ENCODE measurements at regions not wholly inside any gene's neighbourhood (a gene's known extent, or its start where the extent isn't known, plus 50 kb on each side); places are given as distances from the start of the nearest gene placed in this dataset.

GRCh38 chr2:70360661-70361270, 58.9 kb upstream of the FAM136A start:
- H4K20me1 ChIP-seq (ENCODE audit: insufficient read depth, low read length) = no peaks in the 10 kb centered on the region
- H3K36me3 ChIP-seq (ENCODE audit: insufficient read depth, low read length) = no peaks in the 10 kb centered on the region
- H2AFZ ChIP-seq (ENCODE audit: low read depth, low read length) = no peak overlapping the region
- H3K27ac ChIP-seq (ENCODE audit: low read depth, low read length) = no peak overlapping the region
- no peak overlapping the region for H3K4me3 ChIP-seq (ENCODE audit: insufficient read depth, low read depth, low read length)
- FAIRE-seq (no peak), DNase-seq (ENCODE audit: low read depth) (no peak)
- no peaks in the 10 kb centered on the region for H3K79me2 ChIP-seq (ENCODE audit: insufficient read depth, low read length)
- no peaks in the 10 kb centered on the region for H3K9me3 ChIP-seq (ENCODE audit: insufficient read depth, low read depth, low read length)
- Mint-ChIP-seq H3K9me3 (ENCODE audit: unreplicated experiment) (no peaks in the 10 kb centered on the region), H3K36me3 (ENCODE audit: low read depth, unreplicated experiment) (no peaks in the 10 kb centered on the region), H3K4me3 (ENCODE audit: unreplicated experiment) (no peak overlapping the region), H3K4me1 (ENCODE audit: low read depth, unreplicated experiment) (peaks cover 10% of the 10 kb centered on the region), H3K27me3 (ENCODE audit: low read depth, unreplicated experiment) (peaks cover 9% of the 10 kb centered on the region), H3K27ac (ENCODE audit: unreplicated experiment) (no peak overlapping the region)
- H3K4me2 ChIP-seq (ENCODE audit: low read length) = no peak overlapping the region
- peaks cover 6% of the 10 kb centered on the region for H3K4me1 ChIP-seq (ENCODE audit: insufficient read depth, low read length)
- H3K27me3 ChIP-seq (ENCODE audit: insufficient read depth, low read length) = no peaks in the 10 kb centered on the region
- TF ChIP-seq EZH2 (IDR thresholded peaks at IDR 0.05; ENCODE audit: insufficient read depth, low read length) = no peak
- TF ChIP-seq, protein P1, sequence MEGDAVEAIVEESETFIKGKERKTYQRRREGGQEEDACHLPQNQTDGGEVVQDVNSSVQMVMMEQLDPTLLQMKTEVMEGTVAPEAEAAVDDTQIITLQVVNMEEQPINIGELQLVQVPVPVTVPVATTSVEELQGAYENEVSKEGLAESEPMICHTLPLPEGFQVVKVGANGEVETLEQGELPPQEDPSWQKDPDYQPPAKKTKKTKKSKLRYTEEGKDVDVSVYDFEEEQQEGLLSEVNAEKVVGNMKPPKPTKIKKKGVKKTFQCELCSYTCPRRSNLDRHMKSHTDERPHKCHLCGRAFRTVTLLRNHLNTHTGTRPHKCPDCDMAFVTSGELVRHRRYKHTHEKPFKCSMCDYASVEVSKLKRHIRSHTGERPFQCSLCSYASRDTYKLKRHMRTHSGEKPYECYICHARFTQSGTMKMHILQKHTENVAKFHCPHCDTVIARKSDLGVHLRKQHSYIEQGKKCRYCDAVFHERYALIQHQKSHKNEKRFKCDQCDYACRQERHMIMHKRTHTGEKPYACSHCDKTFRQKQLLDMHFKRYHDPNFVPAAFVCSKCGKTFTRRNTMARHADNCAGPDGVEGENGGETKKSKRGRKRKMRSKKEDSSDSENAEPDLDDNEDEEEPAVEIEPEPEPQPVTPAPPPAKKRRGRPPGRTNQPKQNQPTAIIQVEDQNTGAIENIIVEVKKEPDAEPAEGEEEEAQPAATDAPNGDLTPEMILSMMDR (IDR thresholded peaks at IDR 0.05; ENCODE audit: insufficient read depth, low read depth, low read length) = no peak
- no peak overlapping the region for H3K9ac ChIP-seq (ENCODE audit: low read length)

DNA sequence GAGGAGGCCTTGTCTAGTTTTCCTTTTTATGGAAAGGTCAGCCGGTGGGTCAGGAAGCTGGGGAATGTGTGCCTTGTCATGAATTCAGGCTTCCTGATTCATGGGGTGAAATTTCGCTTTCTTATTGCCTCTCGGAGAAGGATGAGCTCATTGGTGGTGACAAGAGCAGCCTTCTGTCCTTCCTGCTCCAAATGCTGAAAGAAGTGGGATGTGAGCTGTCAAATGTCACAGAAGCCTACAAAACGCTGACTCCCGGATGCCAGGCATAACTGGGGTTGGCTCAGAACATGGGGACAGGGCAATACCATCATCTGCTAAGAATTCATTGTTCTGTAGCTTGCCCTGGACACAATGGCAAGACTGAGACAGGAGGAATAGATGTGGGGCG, 55.8 kb upstream of the FAM136A start:
- H3K4me2 ChIP-seq (ENCODE audit: low read length) = peak overlapping the region; percentile 17
- FAIRE-seq = peak; percentile 66
- no peaks in the 10 kb centered on the region for H3K79me2 ChIP-seq (ENCODE audit: insufficient read depth, low read length)
- H3K27ac ChIP-seq (ENCODE audit: low read depth, low read length) = no peak overlapping the region
- H3K4me1 ChIP-seq (ENCODE audit: insufficient read depth, low read length) = peaks cover 6% of the 10 kb centered on the region
- no peak for DNase-seq (ENCODE audit: low read depth)
- H3K9me3 ChIP-seq (ENCODE audit: insufficient read depth, low read depth, low read length) = no peaks in the 10 kb centered on the region
- no peaks in the 10 kb centered on the region for H3K36me3 ChIP-seq (ENCODE audit: insufficient read depth, low read length)
- Mint-ChIP-seq H3K4me1 (ENCODE audit: low read depth, unreplicated experiment) (peaks cover 22% of the 10 kb centered on the region), H3K36me3 (ENCODE audit: low read depth, unreplicated experiment) (no peaks in the 10 kb centered on the region), H3K4me3 (ENCODE audit: unreplicated experiment) (no peak overlapping the region), H3K9me3 (ENCODE audit: unreplicated experiment) (no peaks in the 10 kb centered on the region), H3K27ac (ENCODE audit: unreplicated experiment) (peak overlapping the region; percentile 82), H3K27me3 (ENCODE audit: low read depth, unreplicated experiment) (no peaks in the 10 kb centered on the region)
- TF ChIP-seq, protein P1 (IDR thresholded peaks at IDR 0.05; ENCODE audit: insufficient read depth, low read depth, low read length) = no peak
- no peak for TF ChIP-seq EZH2 (IDR thresholded peaks at IDR 0.05; ENCODE audit: insufficient read depth, low read length)
- no peaks in the 10 kb centered on the region for H4K20me1 ChIP-seq (ENCODE audit: insufficient read depth, low read length)
- H3K9ac ChIP-seq (ENCODE audit: low read length) = no peak overlapping the region
- H2AFZ ChIP-seq (ENCODE audit: low read depth, low read length) = peak overlapping the region; percentile 20
- H3K27me3 ChIP-seq (ENCODE audit: insufficient read depth, low read length) = no peaks in the 10 kb centered on the region
- H3K4me3 ChIP-seq (ENCODE audit: insufficient read depth, low read depth, low read length) = no peak overlapping the region

DNA sequence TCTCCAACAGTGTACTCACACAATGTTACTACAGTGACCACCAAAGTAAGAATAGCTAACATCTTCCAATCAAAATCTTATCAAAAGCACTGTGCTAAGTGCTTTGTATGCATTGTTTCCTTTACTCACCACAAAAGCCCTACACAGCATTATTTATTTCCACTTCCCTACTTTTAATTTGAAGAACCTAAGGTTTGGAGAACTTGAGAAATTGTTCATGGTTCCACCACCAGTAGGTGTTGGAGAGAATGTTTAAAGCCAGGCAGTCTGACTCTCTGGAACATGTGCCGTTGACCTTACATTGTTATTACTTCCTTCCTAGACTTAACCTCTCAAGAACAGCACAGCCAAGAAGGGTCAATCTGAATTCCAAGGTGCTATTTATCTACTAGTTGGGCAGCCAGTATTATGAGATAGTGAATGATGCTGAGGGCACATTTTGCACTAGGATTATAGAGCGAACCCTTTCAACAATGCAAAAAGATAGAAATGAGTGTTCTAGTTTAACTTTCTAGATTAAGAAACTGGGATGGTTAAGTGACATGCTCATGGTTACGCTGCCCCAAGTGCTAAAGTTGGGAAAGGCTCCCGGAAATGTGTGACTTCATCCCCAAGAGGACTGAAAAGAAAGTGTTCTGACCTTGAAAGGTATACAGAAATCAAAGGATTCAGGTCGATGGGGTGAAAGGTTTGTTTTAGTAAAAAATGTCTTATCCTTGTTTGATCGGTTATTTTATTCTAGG, 55.2 kb upstream of the FAM136A start:
- Mint-ChIP-seq H3K27ac (ENCODE audit: unreplicated experiment) (peak overlapping the region; percentile 82), H3K36me3 (ENCODE audit: low read depth, unreplicated experiment) (no peaks in the 10 kb centered on the region), H3K9me3 (ENCODE audit: unreplicated experiment) (no peaks in the 10 kb centered on the region), H3K27me3 (ENCODE audit: low read depth, unreplicated experiment) (no peaks in the 10 kb centered on the region), H3K4me3 (ENCODE audit: unreplicated experiment) (no peak overlapping the region), H3K4me1 (ENCODE audit: low read depth, unreplicated experiment) (peaks cover 25% of the 10 kb centered on the region)
- no peak overlapping the region for H3K4me3 ChIP-seq (ENCODE audit: insufficient read depth, low read depth, low read length)
- H3K27me3 ChIP-seq (ENCODE audit: insufficient read depth, low read length) = no peaks in the 10 kb centered on the region
- no peaks in the 10 kb centered on the region for H3K9me3 ChIP-seq (ENCODE audit: insufficient read depth, low read depth, low read length)
- no peaks in the 10 kb centered on the region for H3K36me3 ChIP-seq (ENCODE audit: insufficient read depth, low read length)
- no peaks in the 10 kb centered on the region for H4K20me1 ChIP-seq (ENCODE audit: insufficient read depth, low read length)
- no peak for TF ChIP-seq EZH2 (IDR thresholded peaks at IDR 0.05; ENCODE audit: insufficient read depth, low read length)
- TF ChIP-seq, protein P1 (IDR thresholded peaks at IDR 0.05; ENCODE audit: insufficient read depth, low read depth, low read length) = peak; percentile 3
- H2AFZ ChIP-seq (ENCODE audit: low read depth, low read length) = peak overlapping the region; percentile 20
- no peak for FAIRE-seq
- H3K4me1 ChIP-seq (ENCODE audit: insufficient read depth, low read length) = peaks cover 6% of the 10 kb centered on the region
- no peak overlapping the region for H3K9ac ChIP-seq (ENCODE audit: low read length)
- no peak for DNase-seq (ENCODE audit: low read depth)
- peak overlapping the region; percentile 17 for H3K4me2 ChIP-seq (ENCODE audit: low read length)
- no peak overlapping the region for H3K27ac ChIP-seq (ENCODE audit: low read depth, low read length)
- no peaks in the 10 kb centered on the region for H3K79me2 ChIP-seq (ENCODE audit: insufficient read depth, low read length)

All from astrocyte (in vitro differentiated cells and primary cell).